Liver (tissue), 7 donors: ENCODE measurements at regions not wholly inside any gene's neighbourhood (a gene's known extent, or its start where the extent isn't known, plus 50 kb on each side); places are given as distances from the start of the nearest gene placed in this dataset.

Experiments
- DNase-seq: peaks from one replicate; pipeline ENCODE4 v3.0.0-alpha.2; 2017; ENCODE audit warnings: low spot score
- H3K27ac ChIP-seq, 2 donors: one replicate each; pipeline ENCODE4 v1.7.0; 2013; ENCODE audit warnings: inconsistent platforms in 2 of 2, low read length in 2 of 2, control low read depth in 1 of 2, low read depth in 1 of 2, mild to moderate bottlenecking in 1 of 2
- H3K27me3 ChIP-seq, 4 donors: one replicate each; pipeline versions ENCODE4 v1.6.1 to v1.7.0; 2013; ENCODE audit warnings: low read length in 3 of 4, inconsistent platforms in 1 of 4, mild to moderate bottlenecking in 1 of 4, moderate library complexity in 1 of 4; ENCODE audit not compliant: control insufficient read depth in 4 of 4, insufficient read depth in 4 of 4
- H3K36me3 ChIP-seq, 4 donors: one replicate each; pipeline versions ENCODE4 v1.6.1 to v1.7.0; 2013; ENCODE audit warnings: low read length in 3 of 4, mild to moderate bottlenecking in 3 of 4, low read depth in 1 of 4, moderate library complexity in 1 of 4; ENCODE audit not compliant: control insufficient read depth in 4 of 4, insufficient read depth in 3 of 4
- H3K4me1 ChIP-seq, 4 donors: one replicate each; pipeline versions ENCODE4 v1.6.1 to v1.7.0; 2013; ENCODE audit warnings: low read length in 3 of 4, mild to moderate bottlenecking in 3 of 4, moderate library complexity in 1 of 4; ENCODE audit not compliant: control insufficient read depth in 4 of 4, insufficient read depth in 4 of 4
- H3K4me3 ChIP-seq, 3 donors: one replicate each; pipeline versions ENCODE4 v1.6.1 to v1.7.0; 2013; ENCODE audit warnings: low read length in 3 of 3, control low read depth in 1 of 3, low read depth in 1 of 3, mild to moderate bottlenecking in 1 of 3
- H3K9ac ChIP-seq, 2 donors: one replicate each; pipeline ENCODE4 v1.7.0; 2013; ENCODE audit warnings: low read length in 2 of 2, mild to moderate bottlenecking in 2 of 2, moderate library complexity in 2 of 2, control low read depth in 1 of 2, low read depth in 1 of 2
- H3K9me3 ChIP-seq, 4 donors: one replicate each; pipeline versions ENCODE4 v1.6.1 to v1.7.0; 2013; ENCODE audit warnings: low read length in 3 of 4; ENCODE audit not compliant: control insufficient read depth in 4 of 4
- ATF3 ChIP-seq: IDR thresholded peaks from 2 replicates; pipeline ENCODE4 v1.6.1; 2016; ENCODE audit warnings: antibody characterized with exemption
- CTCF ChIP-seq: fragments of 150-350 bp; IDR thresholded peaks from 2 replicates; pipeline ENCODE4 v1.5.1; 2017; ENCODE audit warnings: improper control_type of control experiment, low read depth, low read length; ENCODE audit not compliant: missing input control
- FOXA1 ChIP-seq: IDR thresholded peaks from 2 replicates; pipeline ENCODE4 v1.6.1; 2016; ENCODE audit warnings: antibody characterized with exemption
- FOXA2 ChIP-seq: IDR thresholded peaks from 2 replicates; pipeline ENCODE4 v1.6.1; 2016; ENCODE audit warnings: antibody characterized with exemption
- GABPA ChIP-seq, 2 donors: IDR thresholded peaks in 1 of 2; conservative IDR thresholded peaks in 1 of 2; 2 replicates each; pipeline ENCODE4 v1.6.1; 2016; ENCODE audit warnings: antibody characterized with exemption in 2 of 2, mild to moderate bottlenecking in 1 of 2, moderate library complexity in 1 of 2
- HNF4A ChIP-seq, 2 donors: conservative IDR thresholded peaks; 2 replicates each; pipeline ENCODE4 v1.6.1; 2016; ENCODE audit warnings: antibody characterized with exemption in 2 of 2, mild to moderate bottlenecking in 2 of 2
- HNF4G ChIP-seq: IDR thresholded peaks from 2 replicates; pipeline ENCODE4 v1.6.1; 2016; ENCODE audit warnings: antibody characterized with exemption
- JUND ChIP-seq, 2 donors: IDR thresholded peaks; 2 replicates each; pipeline ENCODE4 v1.6.1; 2016; ENCODE audit warnings: antibody characterized with exemption in 2 of 2
- NR2F2 ChIP-seq: IDR thresholded peaks from 2 replicates; pipeline ENCODE4 v1.6.1; 2016; ENCODE audit warnings: antibody characterized with exemption
- REST ChIP-seq: IDR thresholded peaks from 2 replicates; pipeline ENCODE4 v1.6.1; 2016; ENCODE audit warnings: antibody characterized with exemption, mild to moderate bottlenecking
- SP1 ChIP-seq: IDR thresholded peaks from 2 replicates; pipeline ENCODE4 v1.6.1; 2018; ENCODE audit warnings: antibody characterized with exemption, mild to moderate bottlenecking
- TAF1 ChIP-seq: conservative IDR thresholded peaks from 2 replicates; pipeline ENCODE4 v1.6.1; 2016; ENCODE audit warnings: antibody characterized with exemption, mild to moderate bottlenecking
- YY1 ChIP-seq: IDR thresholded peaks from 2 replicates; pipeline ENCODE4 v1.6.1; 2016; ENCODE audit warnings: antibody characterized with exemption, mild to moderate bottlenecking
- ZBTB33 ChIP-seq: IDR thresholded peaks from 2 replicates; pipeline ENCODE4 v1.6.1; 2016; ENCODE audit warnings: antibody characterized with exemption
- donor health status: healthy.
- donor health status: healthy.
- donor health status: healthy.
- donor health status: healthy.

GRCh38 chrX:45628041-45628440 is 427.4 kb upstream of the DIPK2B start (continued):
- TF ChIP-seq CTCF (no peak), JUND (IDR thresholded peaks at IDR 0.05) (no peak), FOXA1 (no peak), ATF3 (no peak), HNF4G (no peak)

GRCh38 chrX:45623266-45623665 is 422.6 kb upstream of the DIPK2B start:
- no peak overlapping the region for H3K27ac ChIP-seq
- H3K9me3 ChIP-seq: no peaks in the 10 kb centered on the region
- no peak overlapping the region for H3K4me3 ChIP-seq
- no peak for DNase-seq
- no peaks in the 10 kb centered on the region for H3K4me1 ChIP-seq
- H3K27me3 ChIP-seq: peaks cover 0 to 5% (median 0%) of the 10 kb centered on the region in 4 donors
- no peak overlapping the region for H3K9ac ChIP-seq
- no peaks in the 10 kb centered on the region for H3K36me3 ChIP-seq
- TF ChIP-seq GABPA (IDR thresholded peaks at IDR 0.05 in 1 of 2, conservative IDR thresholded peaks at IDR 0.05 in 1 of 2): no peak
- no peak for TF ChIP-seq JUND (IDR thresholded peaks at IDR 0.05)
- TF ChIP-seq TAF1: no peak
- TF ChIP-seq NR2F2: no peak
- no peak for TF ChIP-seq ZBTB33
- no peak for TF ChIP-seq FOXA2
- no peak for TF ChIP-seq FOXA1
- no peak for TF ChIP-seq HNF4G
- no peak for TF ChIP-seq HNF4A (conservative IDR thresholded peaks at IDR 0.05)
- TF ChIP-seq YY1: no peak
- no peak for TF ChIP-seq CTCF
- no peak for TF ChIP-seq SP1
- TF ChIP-seq ATF3: no peak
- TF ChIP-seq REST: no peak
